Central memory CD8-positive, alpha-beta T cell (primary cell): ENCODE measurements at regions not wholly inside any gene's neighbourhood (a gene's known extent, or its start where the extent isn't known, plus 50 kb on each side); places are given as distances from the start of the nearest gene placed in this dataset.

Source experiments
- ATAC-seq: fragments of 150-1000 bp; cut with Tn5 transposase; replicated peaks from 2 replicates; pipeline ENCODE4 v1.10.0; 2022; ENCODE audit warnings: mild to moderate bottlenecking, moderate FRiP score, moderate number of reproducible peaks; ENCODE audit not compliant: poor library complexity, severe bottlenecking; ENCODE audit errors: extremely low read depth
- DNase-seq, 2 donors: peaks; one replicate each; pipeline ENCODE4 v3.0.0; 2021; ENCODE audit warnings: low spot score in 2 of 2
- H3K27ac Mint-ChIP-seq: one replicate; pipeline ENCODE4 v1.8.0; 2022; ENCODE audit warnings: low read depth, mild to moderate bottlenecking, moderate library complexity, mixed read lengths
- H3K27me3 Mint-ChIP-seq: one replicate; pipeline ENCODE4 v1.8.0; 2022; ENCODE audit warnings: mixed read lengths
- H3K36me3 Mint-ChIP-seq: one replicate; pipeline ENCODE4 v1.8.0; 2022; ENCODE audit warnings: mild to moderate bottlenecking, moderate library complexity, mixed read lengths; ENCODE audit not compliant: insufficient read depth
- H3K4me1 Mint-ChIP-seq: one replicate; pipeline ENCODE4 v1.8.0; 2022; ENCODE audit warnings: mixed read lengths
- H3K4me3 Mint-ChIP-seq: one replicate; pipeline ENCODE4 v1.8.0; 2022; ENCODE audit warnings: mild to moderate bottlenecking, moderate library complexity, mixed read lengths
- H3K9me3 Mint-ChIP-seq: one replicate; pipeline ENCODE4 v1.8.0; 2022; ENCODE audit warnings: mixed read lengths

DNA sequence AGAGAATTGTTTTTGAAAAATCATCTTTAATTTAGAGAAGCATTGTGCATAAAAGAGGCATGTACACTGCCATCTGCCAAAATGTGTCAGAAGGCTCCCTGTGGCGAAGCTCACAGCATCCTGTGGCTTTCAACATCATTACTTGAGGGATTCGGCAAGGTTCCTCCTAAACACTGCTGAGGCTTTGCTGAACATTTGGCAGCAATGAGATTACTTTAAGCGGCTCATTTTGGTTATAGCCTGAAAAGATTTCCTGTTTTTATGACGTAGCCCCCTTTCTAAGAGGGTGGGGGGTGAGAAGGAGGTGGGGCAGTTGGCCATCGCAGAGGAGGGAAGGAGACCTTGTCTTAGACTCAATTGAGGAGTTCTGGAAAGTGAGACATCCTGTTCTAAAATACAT is 469.4 kb downstream of the RASEF start:
- H3K9me3 Mint-ChIP-seq = peaks cover 12% of the 10 kb centered on the region
- no peaks in the 10 kb centered on the region for H3K27me3 Mint-ChIP-seq
- no peak overlapping the region for H3K27ac Mint-ChIP-seq
- peaks cover 2% of the 10 kb centered on the region for H3K36me3 Mint-ChIP-seq
- ATAC-seq = no peak
- no peak overlapping the region for H3K4me3 Mint-ChIP-seq
- DNase-seq = no peak
- no peaks in the 10 kb centered on the region for H3K4me1 Mint-ChIP-seq

DNA sequence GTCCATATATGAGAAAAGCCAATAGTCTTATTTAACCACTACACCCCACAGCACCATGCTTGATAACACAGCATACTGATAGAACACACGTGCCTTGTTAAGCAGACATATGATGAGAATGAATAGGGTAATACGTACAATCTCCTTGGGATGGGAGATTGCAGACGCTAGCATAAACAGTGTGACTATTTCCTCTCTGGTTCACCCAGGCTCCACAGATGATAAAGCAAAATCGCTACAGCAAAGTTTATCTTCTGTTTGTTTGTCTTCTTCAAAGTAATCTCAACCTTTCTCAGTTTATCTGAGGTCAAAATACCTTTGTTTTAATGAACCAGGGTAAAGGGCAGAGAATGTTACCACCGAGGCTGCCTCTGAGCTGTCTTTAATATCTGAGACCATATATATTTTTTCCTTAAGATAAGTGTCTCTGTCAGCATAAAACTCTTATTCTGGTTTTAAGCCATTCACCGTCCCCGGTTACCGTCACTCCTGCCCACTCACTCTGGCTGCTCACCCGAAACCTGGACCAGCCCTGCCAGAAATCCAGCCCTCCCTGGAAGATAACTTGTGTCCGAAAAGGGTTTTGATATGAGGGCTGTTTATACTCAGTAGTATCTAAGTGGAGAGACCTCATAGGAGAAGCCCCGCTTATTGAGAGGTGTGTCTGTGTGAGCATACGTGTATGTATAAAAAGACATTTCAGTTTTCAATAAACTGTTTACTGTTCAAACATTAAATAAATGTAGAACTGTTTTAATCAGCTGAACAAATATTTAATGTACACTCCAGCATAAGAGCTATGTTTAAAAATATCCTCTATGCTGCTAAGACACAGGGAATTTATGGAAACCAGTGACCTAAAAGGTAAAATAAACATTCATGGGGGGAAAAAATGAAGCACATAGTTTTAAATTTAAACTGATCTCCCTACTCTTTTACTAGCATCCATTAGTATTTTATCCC is 465.4 kb downstream of the RASEF start:
- H3K27ac Mint-ChIP-seq = no peak overlapping the region
- DNase-seq (no peak), ATAC-seq (no peak)
- no peaks in the 10 kb centered on the region for H3K4me1 Mint-ChIP-seq
- no peaks in the 10 kb centered on the region for H3K27me3 Mint-ChIP-seq
- H3K36me3 Mint-ChIP-seq = peaks cover 2% of the 10 kb centered on the region
- peaks cover 6% of the 10 kb centered on the region for H3K9me3 Mint-ChIP-seq
- no peak overlapping the region for H3K4me3 Mint-ChIP-seq

DNA sequence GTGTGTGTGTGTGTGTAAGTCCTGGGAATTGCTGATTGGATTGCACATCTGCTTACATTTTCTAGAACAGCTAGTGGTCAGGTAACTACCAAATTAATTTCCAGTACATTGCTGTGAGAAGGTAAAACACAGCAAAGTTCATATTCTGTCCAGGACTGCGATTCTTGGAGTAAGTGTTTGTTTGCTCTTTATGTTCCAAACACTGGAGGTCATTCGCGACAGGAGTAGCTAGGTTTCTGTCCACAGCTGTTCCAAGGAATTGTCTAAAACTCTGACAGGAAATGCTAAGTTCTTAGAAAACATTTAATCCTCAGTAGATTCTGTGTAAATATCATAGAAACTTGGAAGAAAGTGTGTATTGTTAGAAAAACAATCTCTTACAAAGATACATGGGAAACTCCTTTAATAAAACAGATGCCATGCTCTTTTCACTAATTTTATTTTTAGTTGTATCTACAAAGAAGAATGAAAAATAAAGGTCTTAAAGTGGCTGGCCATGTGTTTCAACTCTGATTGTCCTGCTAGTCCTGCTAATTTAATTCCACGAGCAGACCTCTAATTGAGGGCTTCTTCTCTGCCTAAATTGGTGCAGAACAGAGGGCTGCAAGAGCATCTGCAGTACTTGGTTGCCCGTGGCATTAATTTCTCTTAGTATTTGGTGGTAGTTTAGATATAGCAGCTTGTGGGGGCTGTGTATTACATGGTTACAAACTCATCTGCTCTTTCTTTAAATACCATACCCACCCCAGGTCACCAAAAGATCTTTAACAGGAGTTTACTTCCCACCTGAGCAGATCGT is 464.5 kb downstream of the RASEF start:
- Mint-ChIP-seq H3K9me3 (peaks cover 9% of the 10 kb centered on the region), H3K27me3 (no peaks in the 10 kb centered on the region), H3K27ac (no peak overlapping the region), H3K4me1 (no peaks in the 10 kb centered on the region), H3K36me3 (peaks cover 2% of the 10 kb centered on the region), H3K4me3 (no peak overlapping the region)
- ATAC-seq (no peak), DNase-seq (no peak)

DNA sequence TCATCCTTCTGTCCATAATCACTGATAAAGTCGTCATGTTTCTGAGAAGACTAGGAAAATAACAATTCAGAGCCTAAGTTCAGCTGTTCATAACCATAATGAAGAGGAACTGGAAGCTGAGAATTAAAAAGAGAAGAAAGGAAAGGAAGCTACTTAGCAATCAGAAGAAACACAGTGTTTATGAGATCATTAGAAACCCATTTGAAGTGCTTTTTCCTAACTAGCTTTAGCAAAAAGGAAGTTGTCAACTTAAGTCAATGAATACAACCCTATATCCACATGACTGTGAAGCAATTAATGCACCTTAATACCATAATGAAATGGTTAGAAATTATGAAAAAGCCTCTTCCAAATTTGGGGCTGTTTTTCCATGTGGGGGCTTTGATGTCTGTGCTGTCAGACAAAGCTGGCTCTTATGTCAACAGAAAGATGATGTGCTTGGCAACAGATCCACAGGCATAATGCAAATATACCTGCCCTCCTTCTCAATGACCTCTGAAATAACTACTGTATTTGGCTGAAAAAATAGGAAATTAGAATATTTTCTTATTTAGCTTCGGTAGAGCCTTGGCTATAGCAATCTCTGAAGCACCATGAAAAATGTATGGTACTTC is 463.5 kb downstream of the RASEF start:
- H3K4me3 Mint-ChIP-seq = no peak overlapping the region
- peaks cover 12% of the 10 kb centered on the region for H3K9me3 Mint-ChIP-seq
- no peak for ATAC-seq
- no peak for DNase-seq
- H3K27me3 Mint-ChIP-seq = no peaks in the 10 kb centered on the region
- no peaks in the 10 kb centered on the region for H3K4me1 Mint-ChIP-seq
- peaks cover 2% of the 10 kb centered on the region for H3K36me3 Mint-ChIP-seq
- no peak overlapping the region for H3K27ac Mint-ChIP-seq

DNA sequence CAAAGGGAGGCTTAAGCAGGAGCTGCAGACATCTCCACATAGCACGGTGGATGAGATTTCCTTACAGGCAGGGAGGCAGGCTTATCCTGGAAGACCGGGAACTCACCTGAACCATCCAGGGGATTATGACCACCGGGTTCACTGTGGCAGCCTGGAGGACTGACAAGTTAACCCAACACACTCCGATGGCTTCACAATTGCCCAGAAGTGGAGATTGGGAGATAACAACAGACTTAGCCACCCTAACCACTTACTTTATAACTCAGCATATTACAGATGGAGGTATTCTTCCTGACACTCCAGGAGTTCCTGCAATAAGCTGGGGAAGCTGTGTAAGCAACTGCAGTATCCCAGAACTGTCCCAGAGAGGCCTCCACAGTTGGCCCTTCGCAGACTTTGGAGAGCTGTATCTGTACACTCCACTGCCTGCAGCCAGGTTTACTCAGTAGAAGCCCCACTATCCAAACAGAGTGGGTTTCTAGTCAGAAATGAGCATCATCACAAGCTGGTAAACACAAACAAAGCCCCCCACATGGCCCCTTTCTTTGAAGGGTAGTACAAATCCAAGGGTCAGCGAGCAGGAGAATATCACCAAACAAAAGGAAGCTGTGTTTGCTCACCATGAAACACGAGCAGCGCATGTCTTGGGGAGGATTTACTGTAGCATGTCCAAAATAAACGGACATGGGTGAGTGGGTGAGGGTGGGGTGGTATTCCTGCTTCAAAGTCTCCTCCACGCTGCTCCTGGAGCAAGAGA is 462.2 kb downstream of the RASEF start:
- no peaks in the 10 kb centered on the region for H3K36me3 Mint-ChIP-seq
- peaks cover 6% of the 10 kb centered on the region for H3K9me3 Mint-ChIP-seq
- ATAC-seq = no peak
- no peak overlapping the region for H3K27ac Mint-ChIP-seq
- no peak for DNase-seq
- no peaks in the 10 kb centered on the region for H3K4me1 Mint-ChIP-seq
- H3K27me3 Mint-ChIP-seq = no peaks in the 10 kb centered on the region
- no peak overlapping the region for H3K4me3 Mint-ChIP-seq

DNA sequence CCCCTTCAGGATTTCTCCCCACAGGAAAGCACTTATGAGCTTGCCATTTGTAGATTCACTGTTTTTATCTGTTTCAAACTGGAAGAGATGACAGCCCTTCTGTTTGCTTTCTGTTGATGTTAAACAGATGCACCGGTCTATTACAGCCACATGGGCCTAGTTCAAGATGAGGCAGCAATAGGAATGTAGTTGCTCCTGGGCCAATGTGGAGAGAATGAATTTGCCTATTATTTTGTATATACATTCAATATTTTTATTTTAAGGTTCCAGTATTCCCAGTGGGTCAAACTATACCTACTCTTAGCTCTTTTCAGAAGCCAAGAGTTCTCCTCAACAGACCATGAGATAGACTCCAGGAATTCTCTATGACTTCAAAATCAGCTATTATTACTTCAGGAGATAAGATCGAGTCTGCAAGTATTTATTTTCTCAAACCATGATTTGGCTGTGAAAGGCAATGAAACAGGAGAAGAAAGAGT is 461.6 kb downstream of the RASEF start:
- Mint-ChIP-seq H3K27ac (no peak overlapping the region), H3K36me3 (no peaks in the 10 kb centered on the region), H3K9me3 (peaks cover 6% of the 10 kb centered on the region), H3K4me3 (no peak overlapping the region), H3K4me1 (no peaks in the 10 kb centered on the region), H3K27me3 (no peaks in the 10 kb centered on the region)
- ATAC-seq (no peak), DNase-seq (no peak)

DNA sequence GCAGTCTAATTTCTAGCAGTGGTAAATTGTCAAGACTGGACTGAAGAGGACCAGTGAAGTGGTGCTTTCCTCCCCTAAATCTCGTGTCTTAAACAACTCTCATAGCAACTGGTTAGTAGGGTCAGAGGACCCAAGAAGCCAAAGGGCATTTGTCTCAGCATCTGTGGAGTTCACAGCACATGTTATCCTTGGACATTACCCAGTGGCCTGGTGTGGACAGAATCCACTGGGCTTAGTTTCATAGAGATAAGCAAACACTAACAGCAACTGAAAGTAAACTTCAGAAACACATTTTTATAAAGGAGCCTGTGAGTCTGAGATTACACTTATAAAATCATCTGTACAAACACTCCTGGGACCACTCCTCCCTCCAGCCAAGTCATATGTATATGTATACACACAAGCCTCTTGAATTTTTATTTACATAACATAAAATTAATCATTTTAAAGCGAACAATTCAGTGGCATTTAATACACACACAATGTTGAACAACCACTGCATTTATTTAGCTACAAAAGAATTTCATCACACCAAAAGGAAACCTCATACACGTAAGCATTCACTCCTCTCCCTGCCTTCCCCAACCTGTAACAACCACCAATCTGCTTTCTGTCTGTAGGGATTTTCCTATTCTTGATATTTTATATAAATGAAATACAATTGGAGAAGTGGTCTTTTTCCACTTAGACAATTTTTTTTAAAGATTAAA is 457.8 kb downstream of the RASEF start:
- ATAC-seq = no peak
- H3K27ac Mint-ChIP-seq = no peak overlapping the region
- no peak overlapping the region for H3K4me3 Mint-ChIP-seq
- H3K4me1 Mint-ChIP-seq = no peaks in the 10 kb centered on the region
- peaks cover 6% of the 10 kb centered on the region for H3K9me3 Mint-ChIP-seq
- H3K27me3 Mint-ChIP-seq = no peaks in the 10 kb centered on the region
- DNase-seq = no peak
- H3K36me3 Mint-ChIP-seq = no peaks in the 10 kb centered on the region

DNA sequence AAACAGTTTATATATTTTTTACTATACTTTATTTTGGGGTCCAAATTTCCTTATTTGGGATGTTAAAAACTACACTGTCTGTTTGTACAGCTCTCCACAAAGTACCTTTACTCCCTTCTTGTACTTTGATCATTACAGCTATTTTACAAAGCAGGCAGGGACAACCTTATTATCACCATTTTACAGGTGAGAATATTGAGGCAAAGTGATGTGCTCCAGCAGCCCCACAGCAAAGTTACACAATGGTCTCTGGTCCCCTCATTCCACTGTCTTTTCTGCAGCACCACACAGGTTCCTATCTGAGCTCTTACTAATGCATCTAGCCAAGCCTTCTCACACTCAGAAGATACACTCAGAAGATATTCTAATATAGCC is 457.3 kb downstream of the RASEF start:
- H3K36me3 Mint-ChIP-seq = no peaks in the 10 kb centered on the region
- H3K4me3 Mint-ChIP-seq = no peak overlapping the region
- peaks cover 6% of the 10 kb centered on the region for H3K9me3 Mint-ChIP-seq
- H3K27me3 Mint-ChIP-seq = no peaks in the 10 kb centered on the region
- DNase-seq (no peak), ATAC-seq (no peak)
- H3K27ac Mint-ChIP-seq = no peak overlapping the region
- H3K4me1 Mint-ChIP-seq = no peaks in the 10 kb centered on the region

DNA sequence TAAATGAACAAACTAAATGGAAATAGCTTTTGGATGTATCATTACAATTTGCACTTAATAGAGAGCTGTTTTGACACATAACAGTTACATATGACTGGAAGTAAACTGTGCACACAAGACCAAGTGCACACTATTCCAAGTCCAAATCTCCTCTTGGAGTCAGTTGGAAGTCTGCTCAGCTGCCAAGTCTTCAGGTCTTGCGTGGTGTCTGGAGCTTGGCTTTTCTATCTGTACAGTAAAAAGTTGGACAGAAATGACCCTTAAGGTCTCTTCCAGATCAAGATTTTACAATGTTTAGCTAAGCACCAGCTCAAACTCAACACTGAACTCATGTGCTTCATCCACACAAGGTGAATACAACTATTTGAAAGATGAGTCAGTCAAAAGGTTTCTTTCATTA is 456.9 kb downstream of the RASEF start:
- no peak for DNase-seq
- Mint-ChIP-seq H3K4me3 (no peak overlapping the region), H3K9me3 (peaks cover 6% of the 10 kb centered on the region), H3K36me3 (no peaks in the 10 kb centered on the region), H3K27me3 (no peaks in the 10 kb centered on the region), H3K27ac (no peak overlapping the region), H3K4me1 (no peaks in the 10 kb centered on the region)
- ATAC-seq = no peak

DNA sequence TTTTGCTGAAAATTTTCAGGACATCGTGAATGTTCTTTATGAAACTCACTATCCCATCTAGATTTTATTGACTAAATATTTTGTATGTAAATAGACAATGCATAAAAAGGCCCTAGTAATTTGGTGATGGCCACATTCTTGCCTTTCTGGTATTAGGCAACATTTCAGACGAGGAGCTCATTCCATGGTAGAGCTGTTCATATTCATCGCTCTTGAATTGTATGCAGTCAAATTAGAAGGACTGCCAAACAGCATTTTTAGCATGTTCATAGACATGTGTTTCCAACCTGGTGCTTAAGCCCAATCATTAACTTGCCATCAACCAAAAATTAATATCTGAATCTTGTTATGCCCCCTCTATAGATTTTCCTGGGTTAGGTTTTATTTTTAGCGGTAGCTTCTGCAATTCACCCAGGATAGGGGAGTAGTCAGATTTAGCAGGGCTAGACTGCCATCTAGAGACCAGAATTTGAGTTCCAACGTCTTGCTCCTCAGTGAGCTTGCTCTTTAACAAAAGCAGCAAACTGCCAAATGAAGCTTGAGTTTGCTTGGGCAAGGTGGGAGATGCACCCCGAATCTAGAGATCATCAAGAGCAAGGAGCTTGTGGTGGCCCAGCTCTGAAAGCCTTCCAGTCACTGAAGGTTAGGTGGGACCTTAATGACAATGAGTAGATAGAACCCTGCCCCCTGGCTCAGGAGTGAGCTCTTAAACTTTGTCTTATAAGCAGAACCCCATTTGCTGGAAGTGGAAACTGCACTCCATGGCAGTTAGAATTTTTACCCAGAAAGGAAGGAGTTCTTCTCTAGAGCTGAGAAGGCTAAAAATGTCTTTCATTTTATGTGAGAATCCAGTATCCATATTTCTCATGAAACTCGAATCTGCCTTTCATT is 456.2 kb downstream of the RASEF start:
- Mint-ChIP-seq H3K36me3 (no peaks in the 10 kb centered on the region), H3K27me3 (no peaks in the 10 kb centered on the region), H3K27ac (no peak overlapping the region), H3K4me1 (no peaks in the 10 kb centered on the region), H3K9me3 (peaks cover 6% of the 10 kb centered on the region), H3K4me3 (no peak overlapping the region)
- no peak for DNase-seq
- ATAC-seq = no peak

DNA sequence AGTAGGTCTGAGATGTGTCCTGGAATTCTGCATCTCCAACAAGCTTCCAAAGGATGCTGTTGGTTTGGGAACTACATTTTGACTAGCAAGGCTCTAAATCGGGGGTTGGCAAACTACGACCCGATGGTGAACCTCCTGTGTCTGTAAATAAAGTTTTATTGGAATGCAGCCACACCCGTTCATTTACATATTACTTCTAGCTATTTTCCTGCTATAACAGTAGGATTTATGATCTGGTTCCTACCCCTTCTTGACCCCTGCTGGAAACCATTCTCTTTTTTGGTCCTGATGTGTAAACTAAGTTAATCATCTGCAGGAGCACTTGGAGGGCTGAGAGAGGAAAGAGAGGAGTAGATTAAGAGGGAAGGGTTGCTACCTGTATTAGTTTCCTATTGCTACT is 454.5 kb downstream of the RASEF start:
- Mint-ChIP-seq H3K36me3 (no peaks in the 10 kb centered on the region), H3K4me3 (no peak overlapping the region), H3K27ac (no peak overlapping the region), H3K4me1 (no peaks in the 10 kb centered on the region), H3K27me3 (no peaks in the 10 kb centered on the region), H3K9me3 (peaks cover 8% of the 10 kb centered on the region)
- ATAC-seq = no peak
- DNase-seq = no peak
